HCEC 1CT (cell line): ENCODE measurements at regions not wholly inside any gene's neighbourhood (a gene's known extent, or its start where the extent isn't known, plus 50 kb on each side); places are given as distances from the start of the nearest gene placed in this dataset.

Source experiments
- DNase-seq: peaks from one replicate; pipeline ENCODE4 v3.0.0-alpha.2; 2017

DNA sequence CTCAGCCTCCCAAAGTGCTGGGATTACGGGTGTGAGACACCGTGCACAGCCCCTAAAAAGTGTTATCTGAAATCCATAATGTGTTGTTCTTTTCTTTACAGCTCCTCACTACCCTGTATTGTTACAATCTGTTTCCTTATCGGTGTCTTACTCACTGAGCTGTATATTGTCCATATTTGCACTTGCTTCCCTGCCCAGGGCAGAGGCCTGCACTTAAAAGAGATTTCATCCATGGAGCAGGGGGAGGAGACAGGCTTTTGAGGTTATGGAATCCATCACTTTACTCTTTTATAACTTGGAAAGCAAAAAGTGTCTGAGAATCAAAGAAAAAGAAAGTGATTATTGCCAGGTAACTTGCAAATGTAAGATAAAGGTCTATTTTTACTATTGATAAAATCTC lies 251.0 kb downstream of the DIO2 start:
- no peak for DNase-seq

DNA sequence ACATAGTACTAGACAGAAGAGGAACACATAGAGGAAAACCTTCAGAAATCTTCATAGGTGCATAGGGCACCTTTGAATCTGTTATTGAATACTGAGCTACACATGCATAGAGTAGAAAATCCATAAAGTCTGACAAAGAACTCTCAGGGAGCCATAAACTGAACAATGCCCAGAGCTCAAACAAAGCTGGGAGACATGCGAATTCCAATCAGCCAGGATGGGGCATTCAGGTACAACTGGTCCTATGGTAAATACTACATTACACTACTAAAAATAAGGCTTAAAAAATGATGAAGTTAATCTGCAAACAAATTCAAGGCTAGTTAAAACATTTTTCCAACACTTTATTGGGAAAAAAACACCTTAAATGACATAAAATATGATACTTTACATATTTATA lies 259.7 kb downstream of the DIO2 start:
- DNase-seq = no peak

DNA sequence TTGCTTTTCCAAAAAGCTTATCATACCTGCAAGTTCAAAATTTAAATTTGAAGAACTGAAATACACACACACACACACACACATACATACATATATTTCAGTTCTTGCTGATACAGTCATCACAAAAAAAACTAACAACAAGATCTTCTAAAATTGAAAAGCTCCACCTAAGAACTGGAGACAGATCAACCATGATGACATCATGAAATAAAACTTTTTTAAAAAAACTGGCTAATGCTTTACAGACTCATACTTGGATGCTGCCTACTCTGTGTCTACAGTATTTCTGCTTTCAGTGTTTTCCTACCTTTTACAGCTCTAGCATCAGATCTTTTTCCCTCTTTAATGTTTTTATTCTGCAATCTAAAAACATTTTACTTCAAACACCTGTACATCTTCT lies 261.4 kb downstream of the DIO2 start:
- DNase-seq = no peak

DNA sequence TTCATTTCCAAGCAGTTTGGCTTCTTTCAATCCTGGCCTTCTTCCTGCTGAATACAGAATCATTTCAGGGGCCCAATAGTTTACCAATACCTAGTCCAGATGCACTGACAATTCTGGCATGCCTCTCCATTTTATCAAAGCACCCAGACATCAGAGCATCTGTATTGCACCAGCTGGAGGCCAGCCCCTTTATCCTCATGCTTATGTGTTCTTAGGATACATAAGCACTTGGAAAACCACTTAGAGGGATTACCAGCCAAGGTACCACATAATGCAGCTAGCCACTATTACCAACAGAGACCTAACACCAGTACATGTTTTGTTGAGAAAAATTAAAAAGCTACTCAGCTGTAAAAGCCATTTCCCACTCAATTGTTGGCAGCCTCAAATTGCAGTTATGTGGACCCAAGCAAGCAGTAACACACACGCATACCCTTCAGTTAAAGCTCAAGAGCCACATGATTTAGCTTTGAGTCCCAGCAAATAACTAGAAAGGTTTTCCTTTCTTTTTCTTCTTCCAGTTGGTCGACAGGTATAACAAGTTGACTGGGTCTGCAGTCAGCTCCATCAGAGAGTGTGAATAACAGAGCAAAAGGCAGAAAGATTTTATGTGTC lies 263.8 kb downstream of the DIO2 start:
- DNase-seq = no peak

DNA sequence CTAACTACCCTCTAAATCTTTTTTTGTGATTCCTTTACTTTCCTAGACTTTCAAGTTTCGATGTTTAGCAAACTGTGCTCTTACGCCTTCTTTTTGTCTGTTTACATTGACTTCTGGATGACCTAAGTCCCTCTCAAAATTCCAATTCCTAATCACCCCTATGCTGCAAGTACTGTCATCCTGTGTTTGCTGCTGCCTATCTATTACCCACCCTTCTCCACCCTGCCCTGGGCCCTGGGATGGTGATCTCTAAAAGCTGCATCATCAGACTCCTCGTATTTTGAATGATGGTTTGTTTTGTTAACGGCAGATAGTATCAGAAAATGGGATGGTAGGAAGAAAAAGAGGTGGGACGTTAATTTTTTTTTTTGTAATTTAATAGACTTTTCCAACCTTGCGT lies 272.1 kb downstream of the DIO2 start:
- no peak for DNase-seq

DNA sequence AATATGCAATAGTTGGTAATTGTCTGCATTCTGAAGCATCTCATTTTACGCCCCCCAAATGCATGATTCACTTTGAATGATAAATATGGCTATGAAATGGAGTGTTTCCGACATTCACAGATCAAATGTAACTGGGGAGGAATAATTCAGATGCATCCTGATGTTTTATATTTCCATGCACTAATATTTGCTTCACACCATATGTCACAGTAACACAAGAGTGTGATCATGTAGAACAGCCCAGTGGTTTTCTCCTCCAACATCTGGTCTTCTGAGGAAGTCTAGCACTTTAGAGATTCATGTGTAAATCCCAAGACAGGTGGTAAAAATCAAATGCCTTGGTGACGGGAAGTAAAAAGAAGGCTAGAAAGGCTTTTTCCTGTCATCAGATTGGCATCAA lies 273.1 kb downstream of the DIO2 start:
- DNase-seq = no peak

DNA sequence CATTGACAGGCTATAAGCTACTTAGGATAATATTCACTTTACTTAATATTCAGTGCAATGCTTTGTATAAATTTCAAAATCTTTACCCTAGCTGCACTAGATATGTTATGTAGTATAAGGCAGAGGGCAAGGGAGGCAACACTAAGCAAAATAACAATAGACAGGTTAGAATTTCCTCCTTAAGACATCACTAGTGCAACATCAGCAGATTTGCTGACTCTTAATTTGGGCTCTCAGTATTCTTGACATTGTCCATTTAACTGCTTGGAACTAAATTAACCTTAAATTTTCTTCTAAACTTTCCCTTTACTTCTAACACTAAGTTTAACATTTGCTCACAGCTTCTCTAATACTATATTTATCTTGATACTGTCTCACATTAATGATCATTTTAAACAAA lies 273.9 kb downstream of the DIO2 start:
- DNase-seq = no peak

DNA sequence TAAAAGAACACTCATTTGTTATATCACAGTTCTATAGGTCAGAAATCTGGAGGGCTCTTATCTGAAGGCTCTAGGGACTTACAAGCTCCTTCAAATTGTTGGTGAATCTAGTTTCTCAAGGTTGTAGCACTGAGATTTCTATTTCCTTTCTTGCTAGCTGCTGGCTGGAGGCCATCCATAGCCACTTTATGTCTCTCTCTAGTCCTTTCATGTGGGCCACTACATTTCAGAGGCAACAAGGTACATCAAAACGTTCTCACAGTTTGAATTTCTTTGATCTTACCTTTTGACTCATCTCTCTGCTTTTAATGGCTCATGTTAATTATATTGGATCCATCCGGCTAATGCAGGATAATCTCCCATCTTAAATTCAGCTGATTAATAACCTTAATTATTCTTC lies 286.8 kb downstream of the DIO2 start:
- no peak for DNase-seq

DNA sequence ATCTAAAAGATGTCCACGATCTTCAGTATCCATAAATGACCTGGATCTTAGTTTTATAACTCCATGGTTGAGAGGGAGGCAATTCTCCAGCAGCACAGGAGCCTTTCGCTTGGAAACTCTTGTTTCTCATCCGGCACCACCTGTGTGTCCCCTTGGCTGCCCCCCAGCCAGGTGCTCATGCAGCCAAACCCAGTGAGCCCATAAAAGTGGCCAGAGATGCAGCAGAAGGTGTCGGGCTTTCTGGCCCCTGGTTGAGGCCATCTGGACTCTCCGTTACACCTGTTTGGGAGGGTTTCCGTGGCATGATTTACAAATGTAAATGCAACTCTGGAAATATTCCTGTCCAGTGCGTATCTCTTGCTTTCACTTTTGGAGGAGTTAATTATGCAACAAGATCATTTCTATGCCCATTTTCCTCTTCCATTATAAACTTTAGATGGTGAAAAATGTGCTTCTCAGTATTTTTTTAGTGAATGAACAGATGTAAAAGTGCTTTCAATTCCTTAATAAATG lies 291.1 kb downstream of the DIO2 start:
- DNase-seq = no peak
